Activated CD8-positive, alpha-beta memory T cell treated with anti-CD3 and anti-CD28 coated beads for 1 hour (primary cell): ENCODE measurements at regions not wholly inside any gene's neighbourhood (a gene's known extent, or its start where the extent isn't known, plus 50 kb on each side); places are given as distances from the start of the nearest gene placed in this dataset.
"Not testable (repeated sequence)": the region's sequence is repeated elsewhere in the genome, so short reads cannot be mapped to it uniquely, and the experiment has no call there.

ENCODE experiments used
- DNase-seq, 2 donors: peaks; one replicate each; pipeline ENCODE4 v3.0.0-alpha.2; 2020; ENCODE audit warnings: low read depth in 1 of 2; ENCODE audit errors: extremely low read depth in 1 of 2

DNA sequence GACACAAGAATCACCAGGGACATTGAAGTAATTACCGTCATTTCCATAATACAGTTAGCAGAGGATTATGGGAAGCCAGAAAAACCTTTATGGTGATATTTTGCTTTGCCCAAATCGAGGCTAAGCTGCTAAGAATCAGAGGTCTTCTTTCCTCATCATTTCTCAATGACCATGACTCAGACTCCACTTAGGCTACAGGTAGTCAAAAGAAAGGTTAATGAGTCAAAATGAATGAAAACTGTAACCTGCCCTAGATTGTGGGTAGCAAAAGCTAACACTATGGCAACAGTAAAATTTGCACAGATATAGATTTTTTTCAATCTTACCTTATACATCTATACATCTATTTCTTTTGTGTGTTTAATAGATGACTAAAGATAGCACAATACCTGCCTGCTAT lies 185.8 kb downstream of the CARTPT start:
- no peak for DNase-seq

DNA sequence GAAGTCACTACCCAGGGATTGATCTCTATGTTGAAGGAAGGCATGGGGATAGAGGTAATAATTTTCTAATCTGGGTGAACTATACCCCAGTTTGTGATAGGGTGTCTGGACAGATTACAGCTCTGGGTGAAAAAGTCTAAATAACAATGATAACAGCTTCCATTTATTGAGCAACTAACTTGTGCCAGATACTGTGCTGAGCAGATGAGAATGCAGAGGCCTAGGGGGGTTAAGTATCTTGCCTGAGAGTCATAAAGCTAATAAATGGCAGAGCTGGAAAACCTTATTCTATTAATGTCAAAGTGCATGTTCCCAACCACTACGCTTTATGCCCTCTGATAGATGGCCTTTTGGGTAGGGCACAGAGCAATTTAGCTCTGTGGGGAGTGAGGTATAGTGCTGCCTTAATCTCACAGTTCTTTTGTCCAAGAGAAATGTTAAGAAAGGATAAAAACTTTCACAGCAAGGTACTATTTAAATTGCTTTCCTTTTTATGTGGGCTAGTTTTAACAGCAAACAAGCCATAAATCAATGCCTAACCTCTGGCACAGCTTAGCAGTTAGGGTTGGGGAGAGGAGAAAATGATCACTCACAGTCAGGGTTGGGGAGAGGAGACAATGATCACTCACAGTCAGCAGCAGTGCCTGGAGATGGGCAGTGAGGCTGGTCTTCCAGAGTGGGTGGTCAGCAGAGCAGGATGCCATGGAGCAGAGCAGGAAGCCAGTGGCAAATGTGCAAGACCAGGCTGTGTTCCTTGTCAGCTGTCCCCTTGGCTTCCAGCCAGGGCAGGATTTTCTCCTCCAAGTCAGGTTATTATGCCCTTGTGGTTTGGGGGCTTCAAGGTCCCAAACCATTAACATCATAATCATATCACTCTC lies 187.0 kb downstream of the CARTPT start:
- DNase-seq: no peak

DNA sequence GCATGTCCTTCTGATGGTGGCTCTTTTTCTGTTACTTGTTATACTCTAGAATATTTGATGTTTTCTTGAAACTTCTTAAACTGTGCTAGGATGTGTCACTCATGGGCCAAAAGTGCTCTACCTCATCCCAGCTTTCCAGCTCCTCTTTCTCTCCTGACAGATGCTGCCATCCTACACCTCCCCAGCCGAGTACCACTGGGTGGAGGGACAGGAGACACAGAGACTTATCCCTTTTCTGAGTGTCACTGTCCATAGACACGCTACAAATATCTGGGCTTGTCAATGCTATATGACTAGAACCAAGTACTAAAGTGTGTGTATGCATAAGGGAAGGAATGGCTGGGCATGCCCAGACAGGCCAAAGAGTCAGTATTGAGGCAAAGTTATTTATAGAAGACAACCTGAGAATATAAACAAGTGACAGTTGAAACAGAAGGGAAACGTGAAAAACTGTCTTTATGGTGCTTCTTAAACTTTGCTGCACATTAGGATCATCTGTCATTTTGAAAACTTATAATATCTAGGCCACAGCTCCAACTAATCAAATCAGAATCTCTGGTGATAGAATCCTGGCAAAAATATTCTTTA lies 188.0 kb downstream of the CARTPT start:
- DNase-seq: no peak

DNA sequence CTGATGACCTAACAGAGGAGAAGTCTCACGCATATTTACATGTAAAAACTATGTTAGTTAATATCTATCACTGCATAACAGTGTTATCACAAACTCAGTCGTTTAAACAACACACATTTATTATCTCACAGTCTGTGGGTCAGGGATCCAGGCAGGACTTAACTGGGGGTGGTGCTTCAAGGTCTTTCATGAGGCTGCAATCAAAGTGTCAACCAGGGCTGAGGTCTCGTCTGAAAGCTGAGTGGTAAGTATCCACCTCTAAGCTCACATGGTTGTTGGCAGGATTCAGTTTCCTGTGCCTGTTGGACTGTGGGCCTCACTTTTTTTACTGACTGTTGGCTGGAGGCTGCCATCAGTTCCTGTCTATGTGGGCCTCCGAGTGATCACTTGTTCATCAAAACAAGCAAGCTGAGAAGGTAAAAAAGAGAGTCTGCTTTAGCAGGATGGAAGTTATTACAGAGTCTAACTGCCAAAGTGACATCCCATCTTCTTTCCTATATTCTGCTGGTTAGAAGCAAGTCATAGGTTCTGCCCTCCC lies 188.6 kb downstream of the CARTPT start:
- no peak for DNase-seq

DNA sequence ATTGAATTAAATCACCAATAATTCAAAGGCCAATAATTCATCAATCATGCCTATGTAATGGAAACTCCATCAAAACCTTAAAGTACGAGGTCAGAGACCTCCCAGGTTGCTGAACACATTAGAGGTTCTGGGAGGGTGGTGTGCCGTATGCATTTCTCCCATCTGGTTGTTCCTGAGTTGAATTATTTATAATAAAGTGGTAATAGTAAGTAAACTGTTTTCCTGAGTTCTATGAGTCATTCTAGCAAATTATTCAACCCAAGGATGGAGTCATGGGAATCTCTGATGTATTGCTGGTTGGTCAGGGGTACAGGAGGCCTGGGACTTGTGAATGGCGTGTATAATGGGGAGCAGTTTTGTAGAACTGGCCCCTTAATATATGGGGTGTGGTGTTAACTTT lies 191.7 kb downstream of the CARTPT start:
- DNase-seq: no peak

DNA sequence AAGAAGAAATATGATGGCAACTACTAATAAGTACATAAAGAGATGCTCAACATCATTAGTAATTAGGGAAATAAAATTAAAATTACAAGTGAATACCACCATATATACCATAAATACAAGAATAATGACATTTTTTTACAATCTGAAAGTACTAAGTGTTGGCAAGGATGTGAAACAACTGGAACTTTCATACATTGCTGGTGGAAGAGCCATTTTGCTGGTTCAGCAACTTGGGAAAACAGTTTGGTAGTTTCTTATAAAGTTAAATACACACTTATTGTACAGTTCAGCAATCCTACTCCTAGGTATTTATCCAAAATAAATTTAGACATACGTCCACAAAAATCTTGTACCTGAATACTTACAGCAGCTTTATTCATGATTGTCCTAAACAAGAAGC lies 192.9 kb downstream of the CARTPT start:
- no peak for DNase-seq

DNA sequence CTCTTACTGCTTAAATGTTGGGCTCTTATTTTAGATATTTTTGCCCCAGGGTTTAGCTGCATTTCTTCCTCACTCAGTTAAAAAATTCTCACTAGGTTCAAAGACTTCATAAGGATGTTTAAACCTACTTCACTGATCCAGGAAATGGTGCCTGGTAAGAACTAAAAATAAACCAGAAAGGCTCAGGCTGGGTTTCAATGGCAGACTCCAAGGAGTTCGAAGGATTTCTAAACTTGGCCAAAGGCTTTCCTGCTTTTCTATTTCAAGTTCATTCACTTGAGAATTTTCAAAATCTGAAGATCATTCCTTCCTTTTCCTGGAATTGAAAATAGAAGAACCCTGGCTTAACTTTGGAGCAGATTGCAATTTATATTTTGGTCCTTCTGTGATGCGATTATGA lies 193.0 kb upstream of the MAP1B start:
- no peak for DNase-seq

DNA sequence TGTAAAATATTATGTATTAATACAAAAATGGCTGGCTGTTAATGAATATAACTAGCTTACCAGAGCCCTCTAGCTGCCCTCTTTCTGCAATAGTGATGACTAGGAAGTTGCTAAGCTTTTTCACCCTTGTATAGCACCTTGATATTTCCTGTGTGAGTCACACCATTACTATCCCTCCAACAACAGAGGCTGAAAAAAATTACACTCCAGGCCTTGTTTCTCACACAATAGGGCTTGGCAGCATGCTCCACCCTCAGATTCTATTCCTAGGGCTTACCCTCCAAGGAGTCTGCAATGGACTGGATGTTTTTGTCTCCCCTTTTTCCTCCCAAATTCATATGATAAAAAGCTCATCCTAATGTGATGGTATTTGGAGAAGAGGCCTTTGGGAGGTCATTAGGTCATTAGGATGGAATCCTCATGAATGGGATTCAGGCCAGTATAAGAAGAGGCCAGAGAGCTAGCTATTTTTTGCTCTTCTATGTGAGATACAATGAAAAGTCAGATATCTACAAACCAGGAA lies 184.6 kb upstream of the MAP1B start:
- DNase-seq: no peak

DNA sequence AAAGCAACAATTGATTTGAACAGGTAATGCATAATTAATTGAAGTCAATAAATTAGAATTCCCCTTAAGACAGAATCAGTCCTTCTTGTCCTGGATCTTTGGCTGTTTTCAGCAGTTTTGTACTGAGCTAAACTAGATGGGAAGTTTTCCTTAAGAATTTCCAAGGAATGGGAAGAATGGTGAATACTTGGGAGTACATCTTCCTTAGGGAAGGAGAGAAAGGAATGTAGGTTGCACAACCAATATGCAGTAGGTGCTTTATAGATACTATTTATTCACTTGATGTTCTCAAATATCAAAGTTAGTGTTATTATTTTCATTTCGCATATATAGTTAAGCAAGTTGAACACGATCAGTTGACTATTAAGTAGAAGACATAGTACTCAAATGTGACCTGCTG lies 183.5 kb upstream of the MAP1B start:
- DNase-seq: no peak

DNA sequence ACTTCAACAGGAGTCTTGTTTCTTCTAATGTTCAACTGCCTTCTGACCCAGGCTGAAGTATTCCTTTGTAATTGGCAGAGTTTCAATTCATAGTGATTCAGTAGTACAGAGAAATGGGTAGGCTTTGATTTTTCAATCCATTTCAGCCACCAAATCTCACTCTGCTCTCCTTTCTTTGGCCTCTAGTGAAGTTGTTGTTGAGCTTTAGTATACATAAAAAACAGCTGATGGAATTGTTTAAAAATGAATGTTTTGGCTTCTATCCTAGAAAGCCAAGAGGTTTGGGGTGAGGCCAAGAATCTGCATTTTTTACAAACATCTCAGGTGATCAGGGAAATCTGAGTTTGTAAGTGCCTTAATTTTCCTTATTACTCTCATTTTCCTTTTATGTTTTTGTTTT lies 182.9 kb upstream of the MAP1B start:
- DNase-seq: no peak

DNA sequence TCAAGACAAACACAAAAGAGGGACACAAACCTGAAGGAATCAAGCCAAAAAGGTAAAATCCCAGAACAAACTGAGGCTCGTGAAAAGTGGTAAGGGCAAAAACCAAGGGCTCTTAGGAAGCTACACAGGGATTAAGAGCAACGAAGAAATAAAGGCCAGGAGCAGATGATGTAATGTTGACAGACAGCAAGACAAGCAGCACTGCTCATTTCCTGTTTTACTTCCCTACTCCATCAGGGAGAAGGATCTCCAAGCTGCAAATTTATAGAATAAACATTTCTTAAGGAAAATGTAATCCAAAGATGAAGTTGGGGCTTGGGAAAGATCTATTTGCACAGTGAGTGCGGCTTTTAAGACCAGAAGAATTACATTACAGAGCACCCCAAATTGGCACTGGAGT lies 182.3 kb upstream of the MAP1B start:
- no peak for DNase-seq

DNA sequence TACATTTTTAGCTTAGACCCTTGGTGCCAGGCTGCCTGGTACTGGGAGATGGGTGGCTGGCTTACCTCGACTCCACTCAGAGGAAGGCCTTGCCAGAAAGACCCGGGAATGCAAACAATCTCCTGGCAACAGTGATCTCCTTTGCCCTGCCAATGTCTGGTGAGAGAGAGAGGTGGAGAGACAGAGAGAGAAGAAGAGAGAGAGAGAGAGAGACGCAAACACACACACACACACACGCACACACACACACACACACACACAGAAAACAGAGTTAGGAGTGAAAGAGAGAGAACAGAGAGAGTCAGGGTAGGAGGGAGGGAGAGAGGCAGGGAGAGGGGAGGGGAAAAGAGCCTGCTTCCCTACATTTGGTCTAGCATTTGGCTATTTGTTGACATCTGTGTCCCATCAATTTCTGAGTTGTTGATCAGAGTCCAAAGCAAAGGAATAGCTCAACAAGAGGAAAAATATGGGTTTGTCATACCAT lies 181.6 kb upstream of the MAP1B start:
- DNase-seq: no peak

DNA sequence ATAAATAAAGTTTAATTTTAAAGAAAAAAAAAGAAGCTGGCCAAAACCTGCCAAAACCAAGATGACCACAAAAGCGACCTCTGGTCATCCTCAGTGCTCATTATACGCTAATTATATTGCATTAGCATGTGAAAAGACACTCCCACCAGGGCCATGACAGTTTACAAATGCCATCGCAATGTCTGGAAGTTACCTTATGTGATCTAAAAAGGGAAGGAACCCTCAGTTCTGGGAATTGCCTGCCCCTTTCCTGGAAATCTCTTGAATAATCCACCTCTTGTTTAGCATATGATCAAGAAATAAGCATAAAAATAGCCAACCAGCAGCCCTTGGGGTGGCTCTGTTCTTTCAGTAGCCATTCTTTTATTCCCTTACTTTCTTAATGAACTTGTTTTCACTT lies 178.3 kb upstream of the MAP1B start:
- DNase-seq: no peak

DNA sequence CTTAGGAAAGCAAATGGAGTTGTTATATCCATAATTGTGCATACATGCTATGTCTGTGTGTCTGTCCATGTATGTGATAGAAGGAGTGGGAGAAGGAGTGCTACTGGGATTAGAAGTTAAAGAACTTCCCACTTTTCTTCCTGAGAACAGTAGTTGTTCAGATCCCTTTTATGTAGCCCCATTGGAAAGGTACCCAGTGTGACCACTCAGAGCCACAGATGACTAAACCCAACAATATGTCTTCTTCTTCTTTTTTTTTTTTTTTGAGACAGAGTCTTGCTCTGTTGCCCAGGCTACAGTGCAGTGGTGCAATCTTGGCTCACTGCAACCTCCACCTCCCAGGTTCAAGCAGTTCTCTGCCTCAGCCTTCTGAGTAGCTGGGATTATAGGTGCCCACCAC lies 176.7 kb upstream of the MAP1B start:
- DNase-seq: not testable (repeated sequence)

DNA sequence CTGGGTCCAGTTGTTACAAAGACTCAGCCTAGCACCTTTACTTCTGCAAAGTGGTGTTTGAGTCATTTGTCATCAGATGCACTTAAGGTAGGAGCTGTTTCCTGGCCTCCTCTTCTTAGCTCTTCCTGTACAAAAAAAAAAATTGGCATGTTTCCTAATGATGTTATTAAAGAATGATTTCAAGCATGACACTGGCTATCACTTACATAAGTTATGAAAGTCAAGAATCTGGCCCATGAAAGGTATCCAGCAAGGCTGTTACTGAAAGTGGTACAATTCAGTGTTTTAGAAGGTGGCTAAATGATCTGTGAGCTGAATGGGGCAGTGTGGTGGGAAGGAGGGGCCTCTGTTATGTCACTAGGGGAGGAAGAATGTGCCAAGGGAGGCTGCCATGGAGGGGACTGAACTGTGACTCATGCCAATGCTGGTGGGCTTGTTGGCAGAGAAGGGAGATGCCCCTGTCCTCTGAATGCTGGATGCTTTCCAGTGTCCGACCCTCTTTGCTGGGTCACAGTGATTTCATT lies 175.1 kb upstream of the MAP1B start:
- DNase-seq: no peak

DNA sequence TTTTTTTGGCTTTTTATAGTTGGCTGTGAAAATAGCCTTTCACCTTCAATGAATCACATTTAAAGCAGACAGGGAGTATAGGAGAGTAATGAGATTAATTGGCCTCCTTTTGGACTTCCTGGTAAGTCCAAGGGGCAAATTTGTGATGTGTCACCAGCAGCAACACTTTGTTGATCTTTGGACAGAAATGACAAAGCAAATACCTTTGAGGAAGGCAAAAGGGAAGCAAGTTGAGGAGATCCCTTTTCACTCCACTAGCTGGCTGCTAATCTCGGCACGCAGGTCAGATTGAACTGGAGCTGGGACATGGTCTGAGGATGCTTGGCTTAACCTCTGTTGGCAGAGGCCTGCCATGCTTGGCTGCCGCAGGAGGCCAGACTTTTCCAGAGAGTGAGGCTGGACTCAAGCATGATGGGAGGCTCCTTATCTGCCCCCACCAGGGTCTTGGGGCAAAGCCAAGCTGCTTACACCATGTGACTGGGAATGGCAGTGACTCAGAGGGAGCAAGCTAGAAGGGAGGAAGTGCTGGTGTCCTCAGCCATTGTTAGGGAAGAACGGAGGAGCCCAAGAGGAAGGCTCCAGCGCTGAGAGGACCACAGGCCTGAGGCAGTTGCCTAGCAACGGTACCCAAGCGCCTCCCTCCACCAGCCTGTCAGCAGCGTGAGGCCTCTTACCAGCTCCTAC lies 174.5 kb upstream of the MAP1B start:
- DNase-seq: no peak

DNA sequence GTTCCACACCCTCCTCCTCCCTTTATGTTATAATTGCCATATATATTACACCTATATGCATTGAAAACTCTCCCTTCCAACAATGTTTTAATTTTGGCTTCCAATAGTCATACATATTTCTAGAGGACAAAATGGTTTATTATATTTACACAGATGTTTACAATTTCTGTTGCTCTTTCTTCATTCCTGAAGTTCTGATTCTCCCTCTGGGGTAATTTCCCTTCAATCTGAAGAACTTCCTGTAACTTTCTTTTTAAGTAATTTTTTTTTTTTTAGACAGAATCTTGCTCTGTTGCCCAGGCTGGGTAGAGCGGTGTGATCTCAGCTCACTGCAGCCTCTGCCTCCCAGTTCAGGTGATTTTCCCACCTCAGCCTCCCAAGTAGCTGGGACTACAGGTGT lies 173.0 kb upstream of the MAP1B start:
- no peak for DNase-seq

DNA sequence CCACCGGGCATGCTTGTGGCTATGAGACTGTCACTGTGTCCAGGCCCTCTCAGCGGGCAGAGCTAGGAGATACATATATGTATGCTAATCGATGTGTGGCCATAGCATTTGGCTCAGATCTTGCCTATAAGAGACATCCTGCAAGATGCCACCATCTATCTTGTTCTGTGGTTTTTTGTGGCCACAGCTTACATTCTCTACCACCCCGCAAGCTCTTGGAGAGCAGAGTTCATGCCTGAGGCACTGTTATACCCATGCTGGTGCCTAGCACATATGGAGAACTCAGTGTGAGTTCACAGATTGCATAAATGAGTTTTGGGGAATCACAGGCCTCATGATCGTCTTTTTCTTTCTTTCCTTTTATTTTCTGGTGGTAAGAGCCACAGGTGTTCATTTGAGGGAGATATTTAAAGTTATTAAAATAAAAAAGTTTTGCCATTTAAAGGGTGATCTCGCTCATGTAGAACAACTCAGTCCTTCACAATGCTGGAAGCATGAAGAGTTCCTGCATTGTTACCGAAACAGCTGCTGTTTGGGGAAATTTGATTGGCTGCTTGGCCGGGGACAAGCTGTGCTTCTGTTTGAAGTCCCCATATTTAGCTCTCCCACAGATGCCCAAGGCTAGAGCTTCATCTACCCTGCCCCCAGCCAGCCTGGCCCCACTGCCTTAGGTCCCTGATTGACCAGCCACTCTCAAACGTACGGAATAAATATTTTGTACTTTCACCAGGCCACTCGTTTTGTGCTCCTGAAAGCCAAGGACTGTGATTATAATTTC lies 169.2 kb upstream of the MAP1B start:
- no peak for DNase-seq

DNA sequence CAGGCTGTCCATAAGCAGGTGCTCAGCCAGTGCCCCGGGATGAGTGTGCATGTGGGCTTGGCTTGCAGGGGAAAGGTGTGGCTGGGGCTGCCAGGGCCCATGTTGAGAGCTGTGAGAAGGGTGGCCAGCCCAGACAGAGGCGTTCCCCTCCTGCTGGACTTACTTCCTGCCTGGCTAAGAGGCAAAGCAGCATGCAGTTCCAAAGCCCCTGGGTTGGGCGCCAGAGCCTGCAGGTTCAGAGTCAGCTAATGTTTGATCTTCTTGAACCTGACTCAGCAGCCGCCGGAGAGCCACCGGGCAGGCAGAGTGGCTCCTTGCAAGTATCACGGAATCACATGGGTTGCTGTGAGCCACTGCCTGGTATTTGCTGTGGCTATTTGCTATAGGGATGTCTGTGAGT lies 168.4 kb upstream of the MAP1B start:
- DNase-seq: no peak

DNA sequence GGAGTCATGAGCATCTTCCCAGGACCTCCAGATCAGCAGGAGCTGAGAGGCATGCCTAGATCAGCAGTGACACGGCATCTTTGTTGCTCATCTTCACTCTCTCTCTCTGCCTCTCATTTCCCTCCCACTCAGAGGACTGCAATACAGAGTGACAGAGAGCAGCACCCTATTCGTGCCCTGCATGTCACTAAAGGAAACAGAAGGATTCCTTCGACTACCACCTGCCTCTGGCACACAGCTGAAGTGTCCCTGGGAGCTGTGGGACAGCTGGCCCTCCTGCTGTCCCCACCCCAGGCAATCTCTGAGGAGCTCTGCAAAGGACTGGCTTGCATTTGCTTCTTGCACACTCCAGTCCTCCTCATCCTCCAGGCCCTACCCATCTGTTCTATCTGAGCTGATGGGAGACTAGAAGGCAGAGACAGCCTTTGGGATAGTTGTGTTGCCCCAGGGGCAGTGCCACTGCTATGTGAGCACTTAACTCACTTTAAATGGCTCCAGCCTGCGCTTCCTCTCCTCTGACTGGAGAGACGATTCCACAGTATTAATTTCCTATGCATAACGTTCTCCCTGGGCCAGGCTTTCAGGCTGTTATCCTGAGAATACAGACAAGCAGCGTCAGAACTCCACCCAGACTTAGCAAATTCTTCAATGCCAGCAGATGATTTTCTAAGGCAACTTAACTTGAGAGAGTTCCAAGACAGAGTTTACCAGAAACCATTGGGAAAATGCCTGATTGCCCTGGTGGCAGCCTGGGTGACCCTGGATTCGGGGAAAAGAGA lies 167.6 kb upstream of the MAP1B start:
- DNase-seq: no peak
